NAMALWA (cell line): ENCODE measurements at regions not wholly inside any gene's neighbourhood (a gene's known extent, or its start where the extent isn't known, plus 50 kb on each side); places are given as distances from the start of the nearest gene placed in this dataset.
"Not testable (repeated sequence)": the region's sequence is repeated elsewhere in the genome, so short reads cannot be mapped to it uniquely, and the experiment has no call there.

Source experiments
- DNase-seq: peaks from one replicate; pipeline ENCODE4 v3.0.0-alpha.2; 2015; ENCODE audit warnings: low spot score

- DNase-seq: peak; percentile 67
Observed at GRCh38 chr10:33008499-33009243, 50.6 kb upstream of the ITGB1 start.

- not testable (repeated sequence) for DNase-seq
Observed at GRCh38 chr10:33007731-33008381, 49.8 kb upstream of the ITGB1 start.
